ENCODE measurements at regions not wholly inside any gene's neighbourhood (a gene's known extent, or its start where the extent isn't known, plus 50 kb on each side); places are given as distances from the start of the nearest gene placed in this dataset.

GRCh38 chr2:119049968-119050704, 108.1 kb downstream of the MARCO start:
- Histone ChIP-seq H3K27ac (ENCODE audit: extremely low read depth, low read depth, low read length) (no peak overlapping the region), H3K4me3 (ENCODE audit: low read depth, low read length) (no peak overlapping the region), H3K9me3 (ENCODE audit: control insufficient read depth, insufficient read depth, low read depth, low read length) (no peaks in the 10 kb centered on the region), H3K36me3 (ENCODE audit: control insufficient read depth in 2 of 2, insufficient read depth in 1 of 2, low read length in 2 of 2) (no peaks in the 10 kb centered on the region), H3K4me1 (ENCODE audit: control insufficient read depth, insufficient read depth, low read length) (no peaks in the 10 kb centered on the region)
- ChIA-PET CTCF (interaction anchor here (0.5 to 1.6 kb wide), 10 partner anchors 8 to 168 kb away, joined by 3 to 5 read pairs (median 3); no protein-coding TSS in a partner anchor), POLR2A (no interaction called here)
- TF ChIP-seq ZNF560 (tag by site-specific recombination; IDR thresholded peaks at IDR 0.05; ENCODE audit: borderline replicate concordance) (no peak), ZFHX2 (tag by site-specific recombination; conservative IDR thresholded peaks at IDR 0.05) (peak; percentile 71), ZNF335 (tag by site-specific recombination; conservative IDR thresholded peaks at IDR 0.05) (no peak), ZNF2 (tag by site-specific recombination; IDR thresholded peaks at IDR 0.05) (no peak), ELK4 (IDR thresholded peaks at IDR 0.05; ENCODE audit: borderline replicate concordance, low read depth, low read length) (no peak), ZNF558 (tag by site-specific recombination; IDR thresholded peaks at IDR 0.05) (no peak), ZNF394 (tag by site-specific recombination; IDR thresholded peaks at IDR 0.05; ENCODE audit: borderline replicate concordance) (no peak), EGR2 (tag by site-specific recombination; IDR thresholded peaks at IDR 0.05; ENCODE audit: low read depth) (peak; percentile 66; the same call in 1 of the 2 replicates), ZNF354C (tag by site-specific recombination; IDR thresholded peaks at IDR 0.05; ENCODE audit: borderline replicate concordance, low read depth) (no peak)

Data from HEK293 (cell line).